HG03575 (cell line): ENCODE measurements at regions not wholly inside any gene's neighbourhood (a gene's known extent, or its start where the extent isn't known, plus 50 kb on each side); places are given as distances from the start of the nearest gene placed in this dataset.
"Not testable (repeated sequence)": the region's sequence is repeated elsewhere in the genome, so short reads cannot be mapped to it uniquely, and the experiment has no call there.

ENCODE experiments used
- ATAC-seq: cut with Tn5 transposase; IDR thresholded peaks from one replicate; pipeline ENCODE4 v1.9.1; 2021; ENCODE audit not compliant: unreplicated experiment, insufficient number of reproducible peaks, low FRiP score; ENCODE audit errors: extremely low read depth

GRCh38 chr18:56299740-56300139 lies 338.7 kb downstream of the TXNL1 start:
- no peak for ATAC-seq

GRCh38 chr18:56298935-56299334 lies 339.5 kb downstream of the TXNL1 start:
- ATAC-seq = no peak

GRCh38 chr18:56296381-56296780 lies 342.0 kb downstream of the TXNL1 start:
- no peak for ATAC-seq

- ATAC-seq = no peak
Observed at GRCh38 chr18:56294484-56295183, 343.8 kb downstream of the TXNL1 start.

- no peak for ATAC-seq
Observed at GRCh38 chr18:56291294-56291693, 347.1 kb downstream of the TXNL1 start.

- no peak for ATAC-seq
Observed at GRCh38 chr18:56289381-56289780, 349.0 kb downstream of the TXNL1 start.

- ATAC-seq = no peak
Observed at GRCh38 chr18:56286775-56287325, 351.5 kb downstream of the TXNL1 start.

- no peak for ATAC-seq
Observed at GRCh38 chr18:56285387-56286065, 352.9 kb downstream of the TXNL1 start.

GRCh38 chr18:56284319-56284718 lies 354.1 kb downstream of the TXNL1 start:
- no peak for ATAC-seq

GRCh38 chr18:56283316-56283715 lies 355.1 kb downstream of the TXNL1 start:
- ATAC-seq = no peak

- ATAC-seq = no peak
Observed at GRCh38 chr18:56282234-56283104, 355.9 kb downstream of the TXNL1 start.

- ATAC-seq = not testable (repeated sequence)
Observed at GRCh38 chr18:56279816-56280215, 358.6 kb downstream of the TXNL1 start.

GRCh38 chr18:56278421-56279003 lies 359.9 kb downstream of the TXNL1 start:
- no peak for ATAC-seq

GRCh38 chr18:56276466-56276865 lies 361.9 kb downstream of the TXNL1 start:
- no peak for ATAC-seq

- no peak for ATAC-seq
Observed at GRCh38 chr18:56273541-56274219, 364.7 kb downstream of the TXNL1 start.

GRCh38 chr18:56270671-56271250 lies 367.6 kb downstream of the TXNL1 start:
- ATAC-seq = no peak

GRCh38 chr18:56269958-56270357 lies 368.4 kb downstream of the TXNL1 start:
- ATAC-seq = no peak

GRCh38 chr18:56268952-56269351 lies 369.4 kb downstream of the TXNL1 start:
- ATAC-seq = no peak
